Breast epithelium (tissue), 4 donors: ENCODE measurements at regions not wholly inside any gene's neighbourhood (a gene's known extent, or its start where the extent isn't known, plus 50 kb on each side); places are given as distances from the start of the nearest gene placed in this dataset.
"Not testable (repeated sequence)": the region's sequence is repeated elsewhere in the genome, so short reads cannot be mapped to it uniquely, and the experiment has no call there.

ENCODE experiments used
- DNase-seq, 2 donors: peaks; one replicate each; pipeline ENCODE4 v3.0.0-alpha.2; 2019; ENCODE audit warnings: low spot score in 2 of 2
- H3K27ac ChIP-seq, 2 donors: fragments of 200-600 bp; sonication (generic) in 1 of 2; one replicate each; pipeline ENCODE4 v1.5.1; 2016 to 2019; ENCODE audit warnings: mild to moderate bottlenecking in 1 of 2
- H3K27me3 ChIP-seq, 2 donors: fragments of 200-600 bp; sonication (generic) in 1 of 2; one replicate each; pipeline versions ENCODE4 v1.5.1 to v1.6.0; 2017 to 2019; ENCODE audit warnings: control low read depth in 1 of 2, mild to moderate bottlenecking in 1 of 2
- H3K36me3 ChIP-seq: fragments of 200-600 bp; one replicate; pipeline ENCODE4 v1.5.1; 2019
- H3K4me1 ChIP-seq, 2 donors: fragments of 200-600 bp; sonication (generic); one replicate each; pipeline ENCODE4 v1.5.1; 2016 to 2019; ENCODE audit warnings: control low read depth in 1 of 2
- H3K4me3 ChIP-seq, 3 donors: fragments of 200-600 bp; sonication (generic); 1 replicate in 2 of 3; 2 replicates in 1 of 3; pipeline ENCODE4 v1.5.1; 2016 to 2019; ENCODE audit warnings: mild to moderate bottlenecking in 3 of 3, moderate library complexity in 2 of 3
- H3K9me3 ChIP-seq, 2 donors: fragments of 200-600 bp; sonication (generic) in 1 of 2; one replicate each; pipeline ENCODE4 v1.5.1; 2016 to 2019; ENCODE audit warnings: control low read depth in 1 of 2
- CTCF ChIP-seq, 3 donors: fragments of 450-650 bp; IDR thresholded peaks; one replicate each; pipeline ENCODE4 v1.5.1; 2016 to 2017; ENCODE audit warnings: antibody characterized with exemption in 3 of 3, mild to moderate bottlenecking in 3 of 3, moderate library complexity in 3 of 3
- POLR2A ChIP-seq: fragments of 450-650 bp; IDR thresholded peaks from one replicate; pipeline ENCODE4 v1.6.1; 2016; ENCODE audit warnings: antibody characterized with exemption, mild to moderate bottlenecking, moderate library complexity
- POLR2AphosphoS5 ChIP-seq, 3 donors: sonication (generic); formaldehyde crosslinking; IDR thresholded peaks; one replicate each; pipeline ENCODE4 v1.6.1; 2017; ENCODE audit warnings: antibody characterized with exemption in 3 of 3
- intact Hi-C: fragments of 100-400 bp; cut with DNase I; formaldehyde crosslinking; loops from one replicate; pipeline ENCODE4 v1.15.1; 2023; ENCODE audit warnings: low total_unique reads

GRCh38 chr4:177530561-177530960 is 88.3 kb upstream of the AGA start:
- H3K4me3 ChIP-seq = no peak overlapping the region
- no peak for DNase-seq
- intact Hi-C loops = no loop called here
- no peaks in the 10 kb centered on the region for H3K9me3 ChIP-seq
- no peaks in the 10 kb centered on the region for H3K36me3 ChIP-seq
- H3K4me1 ChIP-seq = no peaks in the 10 kb centered on the region
- H3K27ac ChIP-seq = no peak overlapping the region
- H3K27me3 ChIP-seq = no peaks in the 10 kb centered on the region
- TF ChIP-seq CTCF (IDR thresholded peaks at IDR 0.05) (no peak), POLR2AphosphoS5 (IDR thresholded peaks at IDR 0.05) (no peak), POLR2A (no peak)

GRCh38 chr4:177532358-177532757 is 90.1 kb upstream of the AGA start:
- no peak for DNase-seq
- H3K27me3 ChIP-seq = no peaks in the 10 kb centered on the region
- H3K9me3 ChIP-seq = no peaks in the 10 kb centered on the region
- no peak overlapping the region for H3K4me3 ChIP-seq
- H3K36me3 ChIP-seq = no peaks in the 10 kb centered on the region
- H3K4me1 ChIP-seq = no peaks in the 10 kb centered on the region
- no peak overlapping the region for H3K27ac ChIP-seq
- intact Hi-C loops = no loop called here
- no peak for TF ChIP-seq POLR2A
- no peak for TF ChIP-seq CTCF (IDR thresholded peaks at IDR 0.05)
- TF ChIP-seq POLR2AphosphoS5 (IDR thresholded peaks at IDR 0.05) = no peak

- intact Hi-C loops, DNase-seq, H3K27ac ChIP-seq, H3K4me3 ChIP-seq, H3K9me3 ChIP-seq, H3K27me3 ChIP-seq, H3K4me1 ChIP-seq, H3K36me3 ChIP-seq: not testable (repeated sequence)
Observed at GRCh38 chr4:177534841-177535240, 92.6 kb upstream of the AGA start.

GRCh38 chr4:177546745-177547144 is 104.5 kb upstream of the AGA start:
- TF ChIP-seq CTCF (IDR thresholded peaks at IDR 0.05) (no peak), POLR2A (no peak), POLR2AphosphoS5 (IDR thresholded peaks at IDR 0.05) (no peak)
- H3K4me3 ChIP-seq = no peak overlapping the region
- H3K27me3 ChIP-seq = no peaks in the 10 kb centered on the region
- intact Hi-C loops = no loop called here
- no peaks in the 10 kb centered on the region for H3K9me3 ChIP-seq
- no peak overlapping the region for H3K27ac ChIP-seq
- no peaks in the 10 kb centered on the region for H3K36me3 ChIP-seq
- DNase-seq = no peak
- no peaks in the 10 kb centered on the region for H3K4me1 ChIP-seq

- Histone ChIP-seq H3K4me3 (no peak overlapping the region), H3K9me3 (no peaks in the 10 kb centered on the region), H3K36me3 (no peaks in the 10 kb centered on the region), H3K27ac (no peak overlapping the region), H3K4me1 (no peaks in the 10 kb centered on the region), H3K27me3 (no peaks in the 10 kb centered on the region)
- DNase-seq = no peak
- intact Hi-C loops = no loop called here
- TF ChIP-seq POLR2AphosphoS5 (IDR thresholded peaks at IDR 0.05) (no peak), POLR2A (no peak), CTCF (IDR thresholded peaks at IDR 0.05) (no peak)
Observed at GRCh38 chr4:177547985-177548384, 105.7 kb upstream of the AGA start.

- H3K4me1 ChIP-seq = no peaks in the 10 kb centered on the region
- no peaks in the 10 kb centered on the region for H3K27me3 ChIP-seq
- intact Hi-C loops = no loop called here
- no peaks in the 10 kb centered on the region for H3K36me3 ChIP-seq
- no peak overlapping the region for H3K27ac ChIP-seq
- H3K4me3 ChIP-seq = no peak overlapping the region
- DNase-seq = no peak
- H3K9me3 ChIP-seq = no peaks in the 10 kb centered on the region
- TF ChIP-seq CTCF (IDR thresholded peaks at IDR 0.05) (peak in 1 of 3 donors; percentile 37), POLR2AphosphoS5 (IDR thresholded peaks at IDR 0.05) (no peak)
Observed at GRCh38 chr4:177555007-177555574, 112.9 kb upstream of the AGA start.
